Dermis blood vessel endothelial cell (primary cell): ENCODE measurements at regions not wholly inside any gene's neighbourhood (a gene's known extent, or its start where the extent isn't known, plus 50 kb on each side); places are given as distances from the start of the nearest gene placed in this dataset.
"Not testable (repeated sequence)": the region's sequence is repeated elsewhere in the genome, so short reads cannot be mapped to it uniquely, and the experiment has no call there.

Experiments
- DNase-seq: peaks from one replicate; pipeline ENCODE4 v3.0.0; 2010

- DNase-seq, result no peak
These were observed 1659.2 kb upstream of the FLRT2 start for GRCh38 chr14:83870546-83871270.

GRCh38 chr14:83873669-83874068, 1656.3 kb upstream of the FLRT2 start:
- DNase-seq, result no peak

GRCh38 chr14:83874662-83875061, 1655.3 kb upstream of the FLRT2 start:
- no peak for DNase-seq

GRCh38 chr14:83883732-83884131, 1646.2 kb upstream of the FLRT2 start:
- no peak for DNase-seq

- no peak for DNase-seq
These were observed 1644.1 kb upstream of the FLRT2 start for GRCh38 chr14:83885837-83886293.

- no peak for DNase-seq
These were observed 1642.1 kb upstream of the FLRT2 start for GRCh38 chr14:83887866-83888265.

GRCh38 chr14:83893447-83893846, 1636.5 kb upstream of the FLRT2 start:
- no peak for DNase-seq

GRCh38 chr14:83894568-83894967, 1635.4 kb upstream of the FLRT2 start:
- no peak for DNase-seq

- not testable (repeated sequence) for DNase-seq
These were observed 1631.4 kb upstream of the FLRT2 start for GRCh38 chr14:83898558-83898957.

- no peak for DNase-seq
These were observed 1630.2 kb upstream of the FLRT2 start for GRCh38 chr14:83899706-83900105.

- DNase-seq, result no peak
These were observed 1624.8 kb upstream of the FLRT2 start for GRCh38 chr14:83905157-83905556.

- DNase-seq, result no peak
These were observed 1621.5 kb upstream of the FLRT2 start for GRCh38 chr14:83908419-83908818.

- no peak for DNase-seq
These were observed 1620.4 kb upstream of the FLRT2 start for GRCh38 chr14:83909507-83909906.

GRCh38 chr14:83912032-83912642, 1617.8 kb upstream of the FLRT2 start:
- no peak for DNase-seq

GRCh38 chr14:83913476-83913875, 1616.5 kb upstream of the FLRT2 start:
- DNase-seq, result no peak

GRCh38 chr14:83918546-83918945, 1611.4 kb upstream of the FLRT2 start:
- no peak for DNase-seq

GRCh38 chr14:83919675-83920074, 1610.3 kb upstream of the FLRT2 start:
- not testable (repeated sequence) for DNase-seq

GRCh38 chr14:83923842-83924241, 1606.1 kb upstream of the FLRT2 start:
- no peak for DNase-seq

- DNase-seq, result no peak
These were observed 1605.7 kb upstream of the FLRT2 start for GRCh38 chr14:83924259-83924658.

- DNase-seq, result peak; percentile 18
These were observed 1589.7 kb upstream of the FLRT2 start for GRCh38 chr14:83940253-83940652.

GRCh38 chr14:83958359-83958758, 1571.6 kb upstream of the FLRT2 start:
- DNase-seq, result no peak

GRCh38 chr14:83960832-83961512, 1569.0 kb upstream of the FLRT2 start:
- no peak for DNase-seq

GRCh38 chr14:83969998-83970397, 1559.9 kb upstream of the FLRT2 start:
- DNase-seq, result no peak

- DNase-seq, result no peak
These were observed 1557.3 kb upstream of the FLRT2 start for GRCh38 chr14:83972631-83973030.
